GM13976 (cell line): ENCODE measurements at regions not wholly inside any gene's neighbourhood (a gene's known extent, or its start where the extent isn't known, plus 50 kb on each side); places are given as distances from the start of the nearest gene placed in this dataset.
"Not testable (repeated sequence)": the region's sequence is repeated elsewhere in the genome, so short reads cannot be mapped to it uniquely, and the experiment has no call there.

ENCODE experiments used
- DNase-seq: peaks from one replicate; pipeline ENCODE4 v3.0.0; 2012; ENCODE audit warnings: low spot score
- in situ Hi-C: fragments of 300-500 bp; cut with MboI; formaldehyde crosslinking; loops from one replicate; pipeline ENCODE4 v1.12.0; 2022; ENCODE audit warnings: low sequenced_read_pairs, mixed read lengths, inconsistent platforms; ENCODE audit not compliant: unreplicated experiment
- TF ChIP-seq, protein P1 (sequence below): IDR thresholded peaks from 2 replicates; pipeline ENCODE4 v1.5.1; 2012; ENCODE audit warnings: borderline replicate concordance, mild to moderate bottlenecking; ENCODE audit not compliant: insufficient read depth; ENCODE audit errors: extremely low read depth, missing control alignments, control extremely low read depth

DNA sequence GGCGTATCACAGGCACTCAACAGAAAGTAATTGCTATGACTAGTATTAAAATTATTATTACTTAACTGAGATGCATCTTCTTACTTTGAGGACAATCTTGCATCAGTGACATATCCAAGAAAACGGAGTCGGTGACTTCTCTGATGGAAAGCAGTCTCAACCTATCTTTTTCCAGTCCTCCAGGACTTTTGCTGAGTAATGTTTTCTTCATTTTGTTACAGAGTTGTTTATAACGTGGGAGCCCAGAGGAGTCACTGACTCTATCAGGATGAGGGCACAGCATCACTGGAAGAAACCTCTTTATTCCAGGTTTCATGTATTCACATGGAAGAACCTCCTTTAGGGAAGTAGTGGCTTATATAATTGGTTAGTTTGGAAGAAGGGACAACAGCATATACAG, 51.5 kb upstream of the MELK start:
- no peak for DNase-seq
- in situ Hi-C loops = no loop called here
- TF ChIP-seq, protein P1, sequence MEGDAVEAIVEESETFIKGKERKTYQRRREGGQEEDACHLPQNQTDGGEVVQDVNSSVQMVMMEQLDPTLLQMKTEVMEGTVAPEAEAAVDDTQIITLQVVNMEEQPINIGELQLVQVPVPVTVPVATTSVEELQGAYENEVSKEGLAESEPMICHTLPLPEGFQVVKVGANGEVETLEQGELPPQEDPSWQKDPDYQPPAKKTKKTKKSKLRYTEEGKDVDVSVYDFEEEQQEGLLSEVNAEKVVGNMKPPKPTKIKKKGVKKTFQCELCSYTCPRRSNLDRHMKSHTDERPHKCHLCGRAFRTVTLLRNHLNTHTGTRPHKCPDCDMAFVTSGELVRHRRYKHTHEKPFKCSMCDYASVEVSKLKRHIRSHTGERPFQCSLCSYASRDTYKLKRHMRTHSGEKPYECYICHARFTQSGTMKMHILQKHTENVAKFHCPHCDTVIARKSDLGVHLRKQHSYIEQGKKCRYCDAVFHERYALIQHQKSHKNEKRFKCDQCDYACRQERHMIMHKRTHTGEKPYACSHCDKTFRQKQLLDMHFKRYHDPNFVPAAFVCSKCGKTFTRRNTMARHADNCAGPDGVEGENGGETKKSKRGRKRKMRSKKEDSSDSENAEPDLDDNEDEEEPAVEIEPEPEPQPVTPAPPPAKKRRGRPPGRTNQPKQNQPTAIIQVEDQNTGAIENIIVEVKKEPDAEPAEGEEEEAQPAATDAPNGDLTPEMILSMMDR = no peak

DNA sequence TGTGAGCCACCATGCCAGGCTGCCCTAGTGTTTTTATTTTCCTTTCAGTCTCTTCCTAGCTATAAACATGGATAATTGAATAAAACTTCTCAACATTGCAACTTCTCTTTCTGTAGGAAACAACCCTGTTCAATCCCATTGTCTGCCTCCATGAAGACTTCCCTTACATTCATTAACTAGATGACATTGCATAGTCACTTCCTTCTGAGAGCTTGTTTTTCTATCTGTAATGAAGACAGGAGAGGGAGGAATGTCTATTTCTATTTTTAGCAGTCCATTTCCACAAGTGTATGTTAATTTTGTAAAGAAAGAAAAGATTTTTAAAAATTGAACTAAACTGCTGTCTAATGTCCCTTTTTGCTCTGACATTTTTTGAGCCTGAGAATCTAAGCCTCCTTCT, 55.6 kb upstream of the MELK start:
- TF ChIP-seq, protein P1 = no peak
- DNase-seq = no peak
- in situ Hi-C loops = no loop called here

GRCh38 chr9:36504156-36504555, 68.5 kb upstream of the MELK start:
- TF ChIP-seq, protein P1 = no peak
- DNase-seq = no peak

DNA sequence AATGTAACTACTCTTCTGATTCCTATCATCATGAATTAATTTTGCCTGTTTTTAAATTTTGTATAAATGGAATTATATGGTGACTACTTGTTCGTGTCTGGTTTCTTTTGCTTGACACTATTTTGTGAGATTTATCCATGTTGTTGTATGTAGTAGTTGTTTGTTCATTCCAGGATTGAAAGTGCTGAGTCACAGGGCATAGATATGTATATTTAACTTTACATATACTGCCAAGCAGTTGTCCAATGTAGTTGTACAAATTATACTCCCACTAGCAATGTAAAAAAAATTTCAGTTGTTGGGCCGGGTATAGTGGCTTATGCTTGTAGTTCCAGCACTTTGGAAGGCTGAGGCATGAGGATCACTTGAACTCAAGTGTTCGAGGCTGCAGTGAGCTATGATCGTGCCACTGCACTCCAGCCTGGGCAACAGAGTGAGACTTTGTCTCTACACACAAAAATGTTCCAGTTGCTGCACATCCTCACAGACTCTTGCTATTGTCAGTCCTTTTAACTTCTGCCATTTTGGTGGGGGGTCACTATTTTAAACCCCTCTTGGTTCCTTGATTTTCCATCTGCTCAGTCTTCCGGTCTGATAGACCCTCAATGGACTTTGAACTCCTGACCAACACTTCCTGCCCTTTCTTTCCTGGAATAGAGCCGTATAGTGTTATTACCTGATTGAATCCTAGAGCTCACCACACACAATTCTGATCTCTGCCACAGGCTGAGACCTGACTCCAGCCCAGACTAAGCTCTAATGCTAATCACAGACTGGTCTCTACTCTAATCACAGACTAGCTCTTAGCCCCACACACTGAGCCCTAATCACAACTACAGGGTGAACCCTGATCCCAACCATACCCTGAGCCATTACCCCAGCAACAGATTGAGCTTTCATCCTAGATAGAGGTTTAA, 69.3 kb upstream of the MELK start:
- in situ Hi-C loops = no loop called here
- no peak for DNase-seq
- TF ChIP-seq, protein P1 = no peak

More at GRCh38 chr9:36504156-36504555, 68.5 kb upstream of the MELK start:
- in situ Hi-C loops = no loop called here

- in situ Hi-C loops = no loop called here
- TF ChIP-seq, protein P1 = no peak
- DNase-seq = no peak
Observed at GRCh38 chr9:36501727-36502126, 71.0 kb upstream of the MELK start.

DNA sequence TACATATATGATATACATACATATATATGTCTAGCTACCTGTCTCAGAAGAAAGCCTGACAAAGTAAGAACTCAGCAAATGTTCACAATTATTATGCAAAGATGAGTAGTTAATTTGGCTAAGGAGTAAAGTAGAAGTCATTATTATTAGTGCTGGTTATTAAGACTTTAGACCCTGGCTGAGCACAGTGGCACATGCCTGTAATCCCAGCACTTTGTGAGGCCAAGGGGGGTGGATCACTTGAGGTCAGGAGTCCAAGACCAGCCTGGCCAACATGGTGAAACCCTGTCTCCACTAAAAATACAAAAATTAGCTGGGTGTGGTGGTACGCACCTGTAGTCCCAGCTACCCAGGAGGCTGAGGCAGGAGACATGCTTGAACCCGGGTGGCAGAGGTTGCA, 71.8 kb upstream of the MELK start:
- DNase-seq, in situ Hi-C loops: not testable (repeated sequence)

DNA sequence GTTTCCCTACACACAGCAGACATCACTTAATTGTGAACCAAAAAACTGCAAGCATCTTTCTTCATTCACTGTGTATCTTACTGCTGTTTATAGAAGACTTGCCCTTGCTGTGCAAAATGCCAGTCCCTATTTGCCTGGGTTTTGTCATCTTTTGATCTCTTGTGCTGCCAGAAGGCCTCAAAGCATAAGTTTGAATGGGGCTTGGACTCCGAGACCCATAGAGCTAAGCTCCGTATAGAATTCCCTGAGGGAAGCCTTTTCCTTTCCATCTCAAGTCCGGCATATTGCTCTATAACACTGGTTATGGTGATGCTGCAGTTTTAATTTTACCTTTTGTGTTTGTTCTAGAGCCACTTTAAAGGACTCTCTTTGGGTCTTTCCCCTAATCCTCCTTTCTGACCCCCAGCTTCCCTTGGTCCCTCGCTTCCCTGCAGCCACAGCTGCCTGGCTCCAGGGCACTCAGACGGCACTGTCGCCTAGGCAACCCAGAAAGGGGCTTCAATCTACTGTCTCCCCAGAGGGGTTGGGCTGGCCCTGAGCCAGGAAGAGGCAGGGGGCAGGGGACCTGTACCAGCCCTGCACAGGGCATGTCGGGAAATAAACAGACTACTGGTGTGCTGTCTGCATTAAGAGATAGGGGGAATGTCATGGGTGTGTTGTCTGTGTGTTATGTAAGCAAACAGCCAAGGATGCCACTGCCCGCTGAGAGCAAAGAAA, 73.4 kb upstream of the MELK start:
- in situ Hi-C loops = no loop called here
- TF ChIP-seq, protein P1 = no peak
- DNase-seq = no peak

GRCh38 chr9:36493564-36493963, 79.1 kb upstream of the MELK start:
- DNase-seq, in situ Hi-C loops: not testable (repeated sequence)
